Thymus (tissue), 11 donors: ENCODE measurements at regions not wholly inside any gene's neighbourhood (a gene's known extent, or its start where the extent isn't known, plus 50 kb on each side); places are given as distances from the start of the nearest gene placed in this dataset.

Source experiments
- DNase-seq, 9 donors: peaks; one replicate each; pipeline ENCODE4 v3.0.0-alpha.2; 2013; ENCODE audit warnings: low spot score in 9 of 9, low read depth in 6 of 9, missing footprints in 1 of 9
- H3K27ac ChIP-seq, 2 donors: one replicate each; pipeline ENCODE4 v1.5.1; 2013; ENCODE audit warnings: control low read depth in 1 of 2, low read depth in 1 of 2, low read length in 1 of 2, mild to moderate bottlenecking in 1 of 2, moderate library complexity in 1 of 2
- H3K27me3 ChIP-seq, 2 donors: one replicate each; pipeline ENCODE4 v1.5.1; 2013; ENCODE audit warnings: low read length in 1 of 2; ENCODE audit not compliant: control insufficient read depth in 2 of 2, insufficient read depth in 1 of 2
- H3K36me3 ChIP-seq, 2 donors: one replicate each; pipeline ENCODE4 v1.5.1; 2013; ENCODE audit warnings: low read length in 1 of 2, mild to moderate bottlenecking in 1 of 2, moderate library complexity in 1 of 2; ENCODE audit not compliant: control insufficient read depth in 2 of 2, insufficient read depth in 2 of 2
- H3K4me1 ChIP-seq, 2 donors: one replicate each; pipeline ENCODE4 v1.5.1; 2013; ENCODE audit warnings: low read length in 2 of 2; ENCODE audit not compliant: control insufficient read depth in 2 of 2, insufficient read depth in 2 of 2
- H3K4me3 ChIP-seq, 2 donors: one replicate each; pipeline ENCODE4 v1.5.1; 2013; ENCODE audit warnings: low read length in 2 of 2, control low read depth in 1 of 2, mild to moderate bottlenecking in 1 of 2
- H3K9me3 ChIP-seq, 2 donors: one replicate each; pipeline ENCODE4 v1.5.1; 2013; ENCODE audit warnings: low read length in 1 of 2, mild to moderate bottlenecking in 1 of 2; ENCODE audit not compliant: control insufficient read depth in 2 of 2, insufficient read depth in 1 of 2
- WGBS: extraction: QIAGEN DNeasy Blood & Tissue Kit; methylation state at CpG from one replicate; pipeline ENCODE4 v1.1.7; 2013; 5-methylcytosine and 5-hydroxymethylcytosine counted together
- donor health status: healthy.

- Histone ChIP-seq H3K27me3 (no peaks in the 10 kb centered on the region), H3K4me3 (no peak overlapping the region), H3K9me3 (no peaks in the 10 kb centered on the region), H3K36me3 (no peaks in the 10 kb centered on the region), H3K4me1 (no peaks in the 10 kb centered on the region), H3K27ac (no peak overlapping the region)
- WGBS = 84% methylated on average over 4 of the region's 4 CpGs
- DNase-seq = no peak
Measured at GRCh38 chr12:90899456-90900182, 55.4 kb downstream of the CCER1 start.

- Histone ChIP-seq H3K27ac (no peak overlapping the region), H3K4me1 (no peaks in the 10 kb centered on the region), H3K36me3 (no peaks in the 10 kb centered on the region), H3K9me3 (no peaks in the 10 kb centered on the region), H3K4me3 (no peak overlapping the region), H3K27me3 (no peaks in the 10 kb centered on the region)
- no peak for DNase-seq
Measured at GRCh38 chr12:90897986-90898385, 57.0 kb downstream of the CCER1 start.

- no peaks in the 10 kb centered on the region for H3K4me1 ChIP-seq
- no peak overlapping the region for H3K4me3 ChIP-seq
- H3K27ac ChIP-seq = no peak overlapping the region
- WGBS = 97% methylated on average over 3 of the region's 3 CpGs
- H3K9me3 ChIP-seq = no peaks in the 10 kb centered on the region
- no peaks in the 10 kb centered on the region for H3K36me3 ChIP-seq
- no peak for DNase-seq
- H3K27me3 ChIP-seq = no peaks in the 10 kb centered on the region
Measured at GRCh38 chr12:90897316-90897715, 57.7 kb downstream of the CCER1 start.

- no peak for DNase-seq
- WGBS = 96% methylated on average over 1 of the region's 1 CpG
- Histone ChIP-seq H3K36me3 (no peaks in the 10 kb centered on the region), H3K27me3 (no peaks in the 10 kb centered on the region), H3K9me3 (no peaks in the 10 kb centered on the region), H3K4me3 (no peak overlapping the region), H3K27ac (no peak overlapping the region), H3K4me1 (no peaks in the 10 kb centered on the region)
Measured at GRCh38 chr12:90896821-90897220, 58.2 kb downstream of the CCER1 start.

GRCh38 chr12:90896164-90896563 is 58.8 kb downstream of the CCER1 start:
- no peak for DNase-seq
- H3K36me3 ChIP-seq = no peaks in the 10 kb centered on the region
- no peaks in the 10 kb centered on the region for H3K27me3 ChIP-seq
- H3K27ac ChIP-seq = no peak overlapping the region
- H3K4me3 ChIP-seq = no peak overlapping the region
- no peaks in the 10 kb centered on the region for H3K4me1 ChIP-seq
- no peaks in the 10 kb centered on the region for H3K9me3 ChIP-seq

GRCh38 chr12:90888316-90888715 is 66.7 kb downstream of the CCER1 start:
- Histone ChIP-seq H3K9me3 (no peaks in the 10 kb centered on the region), H3K27ac (no peak overlapping the region), H3K4me1 (no peaks in the 10 kb centered on the region), H3K36me3 (no peaks in the 10 kb centered on the region), H3K27me3 (no peaks in the 10 kb centered on the region), H3K4me3 (no peak overlapping the region)
- no peak for DNase-seq
- WGBS = 63% methylated on average over 1 of the region's 1 CpG

- no peaks in the 10 kb centered on the region for H3K9me3 ChIP-seq
- H3K36me3 ChIP-seq = no peaks in the 10 kb centered on the region
- H3K27me3 ChIP-seq = no peaks in the 10 kb centered on the region
- 97% methylated on average over 4 of the region's 4 CpGs for WGBS
- no peak for DNase-seq
- no peak overlapping the region for H3K27ac ChIP-seq
- H3K4me1 ChIP-seq = no peaks in the 10 kb centered on the region
- no peak overlapping the region for H3K4me3 ChIP-seq
Measured at GRCh38 chr12:90883456-90883855, 71.5 kb downstream of the CCER1 start.

GRCh38 chr12:90871726-90872096 is 83.3 kb downstream of the CCER1 start:
- no peaks in the 10 kb centered on the region for H3K9me3 ChIP-seq
- 96% methylated on average over 2 of the region's 2 CpGs for WGBS
- H3K4me3 ChIP-seq = no peak overlapping the region
- H3K36me3 ChIP-seq = no peaks in the 10 kb centered on the region
- no peak for DNase-seq
- no peak overlapping the region for H3K27ac ChIP-seq
- H3K4me1 ChIP-seq = no peaks in the 10 kb centered on the region
- H3K27me3 ChIP-seq = no peaks in the 10 kb centered on the region

GRCh38 chr12:90870971-90871725 is 83.8 kb downstream of the CCER1 start:
- 91% methylated on average over 1 of the region's 1 CpG for WGBS
- H3K36me3 ChIP-seq = no peaks in the 10 kb centered on the region

More at GRCh38 chr12:90870971-90871725, 83.8 kb downstream of the CCER1 start:
- Histone ChIP-seq H3K27ac (no peak overlapping the region), H3K9me3 (no peaks in the 10 kb centered on the region), H3K4me3 (no peak overlapping the region), H3K27me3 (no peaks in the 10 kb centered on the region), H3K4me1 (no peaks in the 10 kb centered on the region)
- DNase-seq = no peak
